HT1080 (cell line): ENCODE measurements at regions not wholly inside any gene's neighbourhood (a gene's known extent, or its start where the extent isn't known, plus 50 kb on each side); places are given as distances from the start of the nearest gene placed in this dataset.

Source experiments
- DNase-seq: peaks from one replicate; pipeline ENCODE4 v3.0.0-alpha.2; 2015; ENCODE audit warnings: low read depth

- DNase-seq, result peak; percentile 69
These were observed 125.2 kb upstream of the PIK3C3 start for GRCh38 chr18:41829647-41830516.

GRCh38 chr18:41828137-41828536 lies 126.9 kb upstream of the PIK3C3 start:
- DNase-seq, result no peak

GRCh38 chr18:41820784-41821183 lies 134.2 kb upstream of the PIK3C3 start:
- no peak for DNase-seq

GRCh38 chr18:41818381-41819355 lies 136.4 kb upstream of the PIK3C3 start:
- no peak for DNase-seq

GRCh38 chr18:41814651-41815050 lies 140.4 kb upstream of the PIK3C3 start:
- peak; percentile 60 for DNase-seq

- DNase-seq, result peak; percentile 17
These were observed 145.4 kb upstream of the PIK3C3 start for GRCh38 chr18:41809652-41810051.

GRCh38 chr18:41805341-41805740 lies 149.7 kb upstream of the PIK3C3 start:
- no peak for DNase-seq

GRCh38 chr18:41798879-41799278 lies 156.2 kb upstream of the PIK3C3 start:
- DNase-seq, result no peak

GRCh38 chr18:41790687-41791086 lies 164.3 kb upstream of the PIK3C3 start:
- DNase-seq, result no peak

- no peak for DNase-seq
These were observed 166.0 kb upstream of the PIK3C3 start for GRCh38 chr18:41789001-41789400.

- no peak for DNase-seq
These were observed 171.2 kb upstream of the PIK3C3 start for GRCh38 chr18:41783879-41784278.

- no peak for DNase-seq
These were observed 171.8 kb upstream of the PIK3C3 start for GRCh38 chr18:41783065-41783818.

- DNase-seq, result no peak
These were observed 183.1 kb upstream of the PIK3C3 start for GRCh38 chr18:41771973-41772372.

- DNase-seq, result no peak
These were observed 185.8 kb upstream of the PIK3C3 start for GRCh38 chr18:41769265-41769664.

- no peak for DNase-seq
These were observed 186.6 kb upstream of the PIK3C3 start for GRCh38 chr18:41768467-41768866.

GRCh38 chr18:41767960-41768359 lies 187.1 kb upstream of the PIK3C3 start:
- DNase-seq, result peak; percentile 51

GRCh38 chr18:41765460-41765859 lies 189.6 kb upstream of the PIK3C3 start:
- no peak for DNase-seq

GRCh38 chr18:41763361-41763760 lies 191.7 kb upstream of the PIK3C3 start:
- DNase-seq, result no peak

GRCh38 chr18:41761333-41762018 lies 193.6 kb upstream of the PIK3C3 start:
- peak; percentile 90 for DNase-seq

GRCh38 chr18:41758534-41758933 lies 196.5 kb upstream of the PIK3C3 start:
- DNase-seq, result no peak

- no peak for DNase-seq
These were observed 198.9 kb upstream of the PIK3C3 start for GRCh38 chr18:41756141-41756540.
